Karpas-422 (cell line): ENCODE measurements at regions not wholly inside any gene's neighbourhood (a gene's known extent, or its start where the extent isn't known, plus 50 kb on each side); places are given as distances from the start of the nearest gene placed in this dataset.

Experiments
- DNase-seq: peaks from one replicate; pipeline ENCODE4 v3.0.0-alpha.2; 2015
- H2AFZ ChIP-seq: fragments of 200-600 bp; sonication (generic); 2 replicates; pipeline ENCODE4 v1.6.1; 2014; ENCODE audit warnings: antibody characterized with exemption, low read length, mixed read lengths
- H3K27ac ChIP-seq: fragments of 200-600 bp; sonication (generic); 2 replicates; pipeline ENCODE4 v1.5.1; 2014; ENCODE audit warnings: mild to moderate bottlenecking, low read length, moderate library complexity
- H3K27me3 ChIP-seq: fragments of 200-600 bp; sonication (generic); 2 replicates; pipeline ENCODE4 v1.6.1; 2014; ENCODE audit warnings: low read length, mixed read lengths
- H3K36me3 ChIP-seq: fragments of 200-600 bp; sonication (generic); 2 replicates; pipeline ENCODE4 v1.6.1; 2014; ENCODE audit warnings: low read length, mixed read lengths; ENCODE audit not compliant: insufficient read depth
- H3K4me1 ChIP-seq: fragments of 200-600 bp; sonication (generic); 2 replicates; pipeline ENCODE4 v1.6.1; 2014; ENCODE audit warnings: mild to moderate bottlenecking, low read length, mixed read lengths
- H3K4me2 ChIP-seq: fragments of 200-600 bp; sonication (generic); 2 replicates; pipeline ENCODE4 v1.6.1; 2014; ENCODE audit warnings: low read length, low read depth, mild to moderate bottlenecking; ENCODE audit not compliant: poor library complexity, severe bottlenecking
- H3K4me3 ChIP-seq: fragments of 200-600 bp; sonication (generic); 2 replicates; pipeline ENCODE4 v1.5.1; 2014; ENCODE audit warnings: mild to moderate bottlenecking, antibody characterized with exemption, low read length, mixed read lengths
- H3K79me2 ChIP-seq: fragments of 200-600 bp; sonication (generic); 2 replicates; pipeline ENCODE4 v1.6.1; 2014; ENCODE audit warnings: mild to moderate bottlenecking, low read length, mixed read lengths
- H3K9ac ChIP-seq: fragments of 200-600 bp; sonication (generic); 2 replicates; pipeline ENCODE4 v1.6.0; 2014; ENCODE audit warnings: low read length
- H3K9me2 ChIP-seq: fragments of 200-600 bp; sonication (generic), shearing (Covaris generic); replicated peaks from 2 replicates; pipeline ENCODE4 v1.6.0; 2014; ENCODE audit warnings: mild to moderate bottlenecking, low read length, moderate library complexity; ENCODE audit not compliant: insufficient read depth
- H3K9me3 ChIP-seq: fragments of 300-700, 200-600 bp; sonication (generic); 2 replicates; pipeline ENCODE4 v1.6.1; 2014; ENCODE audit warnings: low read length, mixed read lengths
- H4K20me1 ChIP-seq: fragments of 200-600 bp; sonication (generic); 2 replicates; pipeline ENCODE4 v1.6.1; 2014; ENCODE audit warnings: mild to moderate bottlenecking, antibody characterized with exemption, low read length, low read depth; ENCODE audit not compliant: insufficient read depth

GRCh38 chr3:17986348-17986816 is 244.0 kb upstream of the TBC1D5 start:
- DNase-seq = peak; percentile 38
- H3K4me2 ChIP-seq = no peak overlapping the region
- no peaks in the 10 kb centered on the region for H3K4me1 ChIP-seq
- H2AFZ ChIP-seq = no peak overlapping the region
- H3K9ac ChIP-seq = no peak overlapping the region
- no peak overlapping the region for H3K27ac ChIP-seq
- H3K27me3 ChIP-seq = no peaks in the 10 kb centered on the region
- H3K4me3 ChIP-seq = no peak overlapping the region
- H3K36me3 ChIP-seq = no peaks in the 10 kb centered on the region
- H3K79me2 ChIP-seq = no peaks in the 10 kb centered on the region
- H4K20me1 ChIP-seq = no peaks in the 10 kb centered on the region
- H3K9me3 ChIP-seq = no peaks in the 10 kb centered on the region
- no peaks in the 10 kb centered on the region for H3K9me2 ChIP-seq

- Histone ChIP-seq H3K9me3 (no peaks in the 10 kb centered on the region), H3K36me3 (no peaks in the 10 kb centered on the region), H3K9me2 (no peaks in the 10 kb centered on the region), H3K9ac (no peak overlapping the region), H3K4me1 (no peaks in the 10 kb centered on the region), H3K27ac (no peak overlapping the region), H2AFZ (no peak overlapping the region), H3K4me3 (no peak overlapping the region), H4K20me1 (no peaks in the 10 kb centered on the region), H3K79me2 (no peaks in the 10 kb centered on the region), H3K27me3 (no peaks in the 10 kb centered on the region), H3K4me2 (no peak overlapping the region)
- no peak for DNase-seq
These were observed 243.4 kb upstream of the TBC1D5 start for GRCh38 chr3:17985658-17986347.

- no peak overlapping the region for H3K4me3 ChIP-seq
- H3K27ac ChIP-seq = no peak overlapping the region
- no peaks in the 10 kb centered on the region for H3K4me1 ChIP-seq
- no peak for DNase-seq
- H3K9me2 ChIP-seq = no peaks in the 10 kb centered on the region
- H3K36me3 ChIP-seq = no peaks in the 10 kb centered on the region
- H3K9me3 ChIP-seq = no peaks in the 10 kb centered on the region
- no peak overlapping the region for H3K9ac ChIP-seq
- no peaks in the 10 kb centered on the region for H3K27me3 ChIP-seq
- H3K4me2 ChIP-seq = no peak overlapping the region
- no peaks in the 10 kb centered on the region for H3K79me2 ChIP-seq
- no peak overlapping the region for H2AFZ ChIP-seq
- H4K20me1 ChIP-seq = no peaks in the 10 kb centered on the region
These were observed 240.7 kb upstream of the TBC1D5 start for GRCh38 chr3:17983106-17983505.

DNA sequence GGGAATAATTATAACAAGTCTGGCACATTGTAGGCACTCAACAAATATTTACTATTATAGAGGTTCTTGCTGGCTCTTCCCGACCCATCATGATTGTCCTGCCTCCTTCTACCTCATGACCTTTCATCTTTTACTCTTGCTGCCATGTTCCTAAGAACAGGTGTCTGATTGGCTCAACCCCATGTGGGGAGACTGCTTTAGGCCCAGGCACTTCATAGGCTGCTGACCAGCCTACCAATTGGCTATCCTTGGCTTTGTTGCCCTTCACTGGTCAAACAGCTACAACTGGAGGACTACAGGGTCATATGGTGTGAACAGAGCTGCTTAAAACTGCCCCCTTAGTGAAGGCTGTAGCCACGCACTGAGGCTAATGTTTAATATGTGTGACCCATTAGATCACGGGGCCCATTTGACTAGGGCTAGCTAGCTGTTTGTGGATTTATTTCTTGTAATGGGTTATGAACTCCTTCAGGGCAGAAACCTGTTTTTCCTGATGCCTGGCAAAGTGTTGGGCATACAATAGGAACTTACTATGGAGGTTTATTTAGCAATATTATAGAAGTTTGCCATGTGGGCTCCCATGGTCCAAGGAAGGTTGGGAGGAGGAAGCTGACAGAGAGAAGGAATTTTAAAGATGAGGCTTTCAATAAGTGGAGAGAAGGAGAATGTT is 239.9 kb upstream of the TBC1D5 start:
- no peak overlapping the region for H2AFZ ChIP-seq
- H3K9ac ChIP-seq = no peak overlapping the region
- no peak overlapping the region for H3K4me3 ChIP-seq
- no peaks in the 10 kb centered on the region for H3K79me2 ChIP-seq
- no peaks in the 10 kb centered on the region for H3K9me2 ChIP-seq
- no peaks in the 10 kb centered on the region for H3K4me1 ChIP-seq
- H3K4me2 ChIP-seq = no peak overlapping the region
- no peaks in the 10 kb centered on the region for H4K20me1 ChIP-seq
- H3K27ac ChIP-seq = no peak overlapping the region
- H3K27me3 ChIP-seq = no peaks in the 10 kb centered on the region
- DNase-seq = peak; percentile 27
- no peaks in the 10 kb centered on the region for H3K36me3 ChIP-seq
- H3K9me3 ChIP-seq = no peaks in the 10 kb centered on the region

- Histone ChIP-seq H3K27ac (no peak overlapping the region), H3K36me3 (no peaks in the 10 kb centered on the region), H3K27me3 (no peaks in the 10 kb centered on the region), H3K9me3 (no peaks in the 10 kb centered on the region), H3K9ac (no peak overlapping the region), H3K4me2 (no peak overlapping the region), H3K79me2 (no peaks in the 10 kb centered on the region), H3K9me2 (no peaks in the 10 kb centered on the region), H3K4me1 (no peaks in the 10 kb centered on the region), H3K4me3 (no peak overlapping the region), H4K20me1 (no peaks in the 10 kb centered on the region), H2AFZ (no peak overlapping the region)
- no peak for DNase-seq
These were observed 238.4 kb upstream of the TBC1D5 start for GRCh38 chr3:17980863-17981262.

DNA sequence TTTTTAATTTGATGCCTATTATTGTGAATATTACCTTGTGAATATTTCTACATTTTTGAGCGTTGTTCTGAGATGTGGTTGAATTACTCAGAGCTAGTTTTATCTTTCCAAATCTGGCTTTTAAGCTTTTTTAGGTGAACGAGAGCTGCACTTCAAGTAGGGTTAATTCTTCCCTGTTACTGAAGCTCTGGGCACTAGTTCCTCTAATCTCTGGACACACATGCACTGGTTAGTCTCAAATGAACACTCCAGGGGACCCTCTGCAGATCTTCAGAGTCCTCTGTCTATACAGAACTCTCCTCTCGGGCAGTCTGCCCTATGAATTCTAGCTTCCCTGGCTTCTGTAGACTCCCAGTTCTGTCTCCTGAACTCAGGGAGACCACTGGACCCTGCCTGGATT is 237.5 kb upstream of the TBC1D5 start:
- Histone ChIP-seq H2AFZ (no peak overlapping the region), H3K27me3 (no peaks in the 10 kb centered on the region), H3K9me2 (no peaks in the 10 kb centered on the region), H3K79me2 (no peaks in the 10 kb centered on the region), H3K4me2 (no peak overlapping the region), H3K9me3 (no peaks in the 10 kb centered on the region), H3K9ac (no peak overlapping the region), H3K27ac (no peak overlapping the region), H3K4me1 (no peaks in the 10 kb centered on the region), H3K36me3 (no peaks in the 10 kb centered on the region), H3K4me3 (no peak overlapping the region), H4K20me1 (no peaks in the 10 kb centered on the region)
- DNase-seq = no peak

- Histone ChIP-seq H3K36me3 (no peaks in the 10 kb centered on the region), H3K27ac (no peak overlapping the region), H3K27me3 (no peaks in the 10 kb centered on the region), H2AFZ (no peak overlapping the region), H3K4me3 (no peak overlapping the region), H4K20me1 (no peaks in the 10 kb centered on the region), H3K4me1 (no peaks in the 10 kb centered on the region), H3K79me2 (no peaks in the 10 kb centered on the region), H3K9ac (no peak overlapping the region), H3K9me3 (no peaks in the 10 kb centered on the region), H3K4me2 (no peak overlapping the region), H3K9me2 (no peaks in the 10 kb centered on the region)
- DNase-seq = no peak
These were observed 236.8 kb upstream of the TBC1D5 start for GRCh38 chr3:17979252-17979651.

- Histone ChIP-seq H3K79me2 (no peaks in the 10 kb centered on the region), H3K9me3 (no peaks in the 10 kb centered on the region), H3K4me2 (no peak overlapping the region)
These were observed 231.9 kb upstream of the TBC1D5 start for GRCh38 chr3:17974206-17974841.

More at GRCh38 chr3:17974206-17974841, 231.9 kb upstream of the TBC1D5 start:
- Histone ChIP-seq H3K9ac (no peak overlapping the region), H2AFZ (no peak overlapping the region), H3K36me3 (no peaks in the 10 kb centered on the region), H3K4me1 (no peaks in the 10 kb centered on the region), H4K20me1 (no peaks in the 10 kb centered on the region), H3K4me3 (no peak overlapping the region), H3K27ac (no peak overlapping the region), H3K27me3 (no peaks in the 10 kb centered on the region), H3K9me2 (no peaks in the 10 kb centered on the region)
- DNase-seq = no peak
